ENCODE measurements at regions not wholly inside any gene's neighbourhood (a gene's known extent, or its start where the extent isn't known, plus 50 kb on each side); places are given as distances from the start of the nearest gene placed in this dataset.

DNA sequence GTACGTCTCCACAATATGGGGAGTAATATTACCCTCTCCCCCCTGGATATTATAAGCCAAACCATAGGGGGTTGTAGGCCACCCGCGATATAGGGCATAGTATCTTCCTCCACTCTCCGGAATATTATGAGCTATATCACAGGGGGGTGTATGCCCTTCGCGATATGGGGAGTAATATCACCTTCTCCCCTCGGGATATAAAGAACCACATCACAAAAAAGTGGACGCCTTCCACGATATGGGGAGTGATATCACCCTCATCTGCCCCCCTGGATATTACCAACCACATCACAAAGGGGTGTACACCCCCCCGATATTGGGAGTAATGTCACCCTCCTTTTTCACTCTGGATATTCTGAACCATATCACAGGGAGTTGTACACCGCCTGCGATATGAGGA is 65.5 kb upstream of the CEACAM21 start:
- DNase-seq (ENCODE audit: low spot score) (no peak), ATAC-seq (no peak), FAIRE-seq (no peak)
- Histone ChIP-seq H4K20me1 (ENCODE audit: insufficient read depth, low read length) (no peaks in the 10 kb centered on the region), H3K4me1 (ENCODE audit: insufficient read depth, low read length) (no peaks in the 10 kb centered on the region), H3K79me2 (ENCODE audit: insufficient read depth, low read length) (no peaks in the 10 kb centered on the region), H3K9ac (ENCODE audit: insufficient read depth, low read depth, low read length) (no peak overlapping the region), H3K9me3 (ENCODE audit: low read length) (no peaks in the 10 kb centered on the region), H2AFZ (ENCODE audit: low read length) (no peak overlapping the region), H3K36me3 (replicated peaks in 1 of 2; ENCODE audit: control insufficient read depth in 1 of 2, insufficient read depth in 2 of 2, low read length in 2 of 2) (no peaks in the 10 kb centered on the region), H3K27ac (ENCODE audit: extremely low read length, insufficient read depth, low read length) (no peak overlapping the region), H3K4me2 (ENCODE audit: low read depth, low read length) (no peak overlapping the region), H3K4me3 (replicated peaks in 1 of 3; ENCODE audit: insufficient read depth in 1 of 3, low read depth in 2 of 3, low read length in 3 of 3) (no peak overlapping the region), H3K27me3 (ENCODE audit: control insufficient read depth in 1 of 2, insufficient read depth in 2 of 2, low read length in 2 of 2) (peaks cover 0 to 19% of the 10 kb centered on the region in 2 experiments; a peak in 3 of 5 replicates)
- intact Hi-C loops (cut with micrococcal nuclease; ENCODE audit: unreplicated experiment) (no loop called here), in situ Hi-C loops (cut with HindIII; ENCODE audit: extremely low pct_ligation_motif_present, low pct_unique_long_range_greater_than_20kb) (no loop called here)
- 23% methylated on average over 12 of the region's 12 CpGs for WGBS (ENCODE audit: low lambda C conversion rate)
- ChIA-PET CTCF (ENCODE audit: low intra/inter-chr PET ratio, low total read pairs) (no interaction called here), POLR2A (no interaction called here)
- no TSS peak for BruUV-seq (replicated peaks)
- TF ChIP-seq ZNF773 (CRISPR knock-in tag; IDR thresholded peaks at IDR 0.05; ENCODE audit: borderline replicate concordance): no peak
- no peak for TF ChIP-seq ZNF878 (CRISPR knock-in tag; IDR thresholded peaks at IDR 0.05)
- TF ChIP-seq ZNF383 (CRISPR knock-in tag; IDR thresholded peaks at IDR 0.05; ENCODE audit: borderline replicate concordance): no peak
- TF ChIP-seq, protein P1, sequence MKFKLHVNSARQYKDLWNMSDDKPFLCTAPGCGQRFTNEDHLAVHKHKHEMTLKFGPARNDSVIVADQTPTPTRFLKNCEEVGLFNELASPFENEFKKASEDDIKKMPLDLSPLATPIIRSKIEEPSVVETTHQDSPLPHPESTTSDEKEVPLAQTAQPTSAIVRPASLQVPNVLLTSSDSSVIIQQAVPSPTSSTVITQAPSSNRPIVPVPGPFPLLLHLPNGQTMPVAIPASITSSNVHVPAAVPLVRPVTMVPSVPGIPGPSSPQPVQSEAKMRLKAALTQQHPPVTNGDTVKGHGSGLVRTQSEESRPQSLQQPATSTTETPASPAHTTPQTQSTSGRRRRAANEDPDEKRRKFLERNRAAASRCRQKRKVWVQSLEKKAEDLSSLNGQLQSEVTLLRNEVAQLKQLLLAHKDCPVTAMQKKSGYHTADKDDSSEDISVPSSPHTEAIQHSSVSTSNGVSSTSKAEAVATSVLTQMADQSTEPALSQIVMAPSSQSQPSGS (CRISPR knock-in tag; IDR thresholded peaks at IDR 0.05): no peak
- no peak for TF ChIP-seq CREB1 (IDR thresholded peaks at IDR 0.05)
- TF ChIP-seq CREB1 (CRISPR knock-in tag; IDR thresholded peaks at IDR 0.05): no peak
- TF ChIP-seq PCBP1 (IDR thresholded peaks at IDR 0.05; ENCODE audit: borderline replicate concordance, low read depth, low read length): no peak
- TF ChIP-seq ZNF441 (CRISPR knock-in tag; IDR thresholded peaks at IDR 0.05; ENCODE audit: borderline replicate concordance): no peak
- no peak for TF ChIP-seq ZNF616 (CRISPR knock-in tag; IDR thresholded peaks at IDR 0.05; ENCODE audit: low read depth)
- TF ChIP-seq, protein P2, sequence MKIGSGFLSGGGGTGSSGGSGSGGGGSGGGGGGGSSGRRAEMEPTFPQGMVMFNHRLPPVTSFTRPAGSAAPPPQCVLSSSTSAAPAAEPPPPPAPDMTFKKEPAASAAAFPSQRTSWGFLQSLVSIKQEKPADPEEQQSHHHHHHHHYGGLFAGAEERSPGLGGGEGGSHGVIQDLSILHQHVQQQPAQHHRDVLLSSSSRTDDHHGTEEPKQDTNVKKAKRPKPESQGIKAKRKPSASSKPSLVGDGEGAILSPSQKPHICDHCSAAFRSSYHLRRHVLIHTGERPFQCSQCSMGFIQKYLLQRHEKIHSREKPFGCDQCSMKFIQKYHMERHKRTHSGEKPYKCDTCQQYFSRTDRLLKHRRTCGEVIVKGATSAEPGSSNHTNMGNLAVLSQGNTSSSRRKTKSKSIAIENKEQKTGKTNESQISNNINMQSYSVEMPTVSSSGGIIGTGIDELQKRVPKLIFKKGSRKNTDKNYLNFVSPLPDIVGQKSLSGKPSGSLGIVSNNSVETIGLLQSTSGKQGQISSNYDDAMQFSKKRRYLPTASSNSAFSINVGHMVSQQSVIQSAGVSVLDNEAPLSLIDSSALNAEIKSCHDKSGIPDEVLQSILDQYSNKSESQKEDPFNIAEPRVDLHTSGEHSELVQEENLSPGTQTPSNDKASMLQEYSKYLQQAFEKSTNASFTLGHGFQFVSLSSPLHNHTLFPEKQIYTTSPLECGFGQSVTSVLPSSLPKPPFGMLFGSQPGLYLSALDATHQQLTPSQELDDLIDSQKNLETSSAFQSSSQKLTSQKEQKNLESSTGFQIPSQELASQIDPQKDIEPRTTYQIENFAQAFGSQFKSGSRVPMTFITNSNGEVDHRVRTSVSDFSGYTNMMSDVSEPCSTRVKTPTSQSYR (CRISPR knock-in tag; IDR thresholded peaks at IDR 0.05; ENCODE audit: borderline replicate concordance): no peak
